Neural crest cell (in vitro differentiated cells): ENCODE measurements at regions not wholly inside any gene's neighbourhood (a gene's known extent, or its start where the extent isn't known, plus 50 kb on each side); places are given as distances from the start of the nearest gene placed in this dataset.
"Not testable (repeated sequence)": the region's sequence is repeated elsewhere in the genome, so short reads cannot be mapped to it uniquely, and the experiment has no call there.

ENCODE experiments used
- DNase-seq: peaks from one replicate; pipeline ENCODE4 v3.0.0; 2021; ENCODE audit warnings: low read depth, mixed read lengths, low spot score
- H3K27ac Mint-ChIP-seq: one replicate; pipeline ENCODE4 v1.8.0; 2021; ENCODE audit warnings: mild to moderate bottlenecking, mixed read lengths; ENCODE audit not compliant: unreplicated experiment
- H3K27me3 Mint-ChIP-seq: 2 replicates; pipeline ENCODE4 v1.8.0; 2021; ENCODE audit warnings: low read depth, mild to moderate bottlenecking, mixed read lengths
- H3K36me3 Mint-ChIP-seq: 2 replicates; pipeline ENCODE4 v1.8.0; 2021; ENCODE audit warnings: low read depth, mild to moderate bottlenecking, mixed read lengths
- H3K4me1 Mint-ChIP-seq: 2 replicates; pipeline ENCODE4 v1.8.0; 2021; ENCODE audit warnings: mixed read lengths
- H3K4me3 Mint-ChIP-seq: one replicate; pipeline ENCODE4 v1.8.0; 2021; ENCODE audit warnings: mild to moderate bottlenecking, mixed read lengths
- H3K9me3 Mint-ChIP-seq: 2 replicates; pipeline ENCODE4 v1.8.0; 2021; ENCODE audit warnings: mixed read lengths
- CTCF ChIP-seq: fragments of 200-600 bp; sonication (generic); conservative IDR thresholded peaks from 2 replicates; pipeline ENCODE4 v1.5.0; 2021; ENCODE audit warnings: antibody characterized with exemption, mild to moderate bottlenecking

DNA sequence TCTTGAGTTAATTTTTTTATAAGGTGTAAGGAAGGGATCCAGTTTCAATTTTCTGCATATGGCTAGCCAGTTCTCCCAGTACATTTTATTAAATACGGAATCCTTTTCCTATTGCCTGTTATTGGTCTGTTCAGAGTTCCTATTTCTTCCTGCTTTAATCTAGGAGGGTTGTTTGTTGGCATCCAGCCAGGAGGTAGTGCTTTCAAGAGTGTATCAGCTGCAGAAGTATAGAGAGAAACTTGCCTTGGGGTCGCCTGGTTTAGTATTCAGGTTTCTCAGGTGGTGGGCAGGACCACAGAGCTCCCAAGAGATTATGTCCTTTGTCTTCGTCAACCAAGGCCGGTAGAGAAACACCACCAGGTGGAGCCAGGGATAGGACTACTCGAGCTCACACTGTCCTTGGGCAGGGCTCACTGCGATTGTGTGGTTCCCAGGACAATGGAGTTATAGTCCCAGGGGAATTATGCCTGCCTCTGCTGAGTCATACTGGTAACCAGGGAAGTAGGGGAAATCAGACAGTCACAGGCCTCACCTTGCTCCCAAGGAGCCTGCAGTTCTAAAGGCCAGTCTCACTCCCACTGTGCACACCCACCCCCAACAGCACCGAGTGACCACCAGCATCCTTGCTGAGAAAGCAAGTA is 168.1 kb downstream of the VSIG4 start:
- no peaks in the 10 kb centered on the region for H3K27me3 Mint-ChIP-seq
- H3K9me3 Mint-ChIP-seq = no peaks in the 10 kb centered on the region
- no peaks in the 10 kb centered on the region for H3K4me1 Mint-ChIP-seq
- H3K4me3 Mint-ChIP-seq = no peak overlapping the region
- DNase-seq = no peak
- TF ChIP-seq CTCF = no peak
- H3K36me3 Mint-ChIP-seq = no peaks in the 10 kb centered on the region
- no peak overlapping the region for H3K27ac Mint-ChIP-seq

GRCh38 chrX:65870544-65870943 is 169.3 kb downstream of the VSIG4 start:
- not testable (repeated sequence) for H3K27me3 Mint-ChIP-seq, H3K4me1 Mint-ChIP-seq, H3K27ac Mint-ChIP-seq, DNase-seq, H3K9me3 Mint-ChIP-seq, H3K4me3 Mint-ChIP-seq, H3K36me3 Mint-ChIP-seq

GRCh38 chrX:65866773-65867172 is 173.1 kb downstream of the VSIG4 start:
- H3K27ac Mint-ChIP-seq = no peak overlapping the region
- no peak overlapping the region for H3K4me3 Mint-ChIP-seq
- no peak for TF ChIP-seq CTCF
- H3K36me3 Mint-ChIP-seq = no peaks in the 10 kb centered on the region
- H3K4me1 Mint-ChIP-seq = no peaks in the 10 kb centered on the region
- peaks cover 6% of the 10 kb centered on the region for H3K9me3 Mint-ChIP-seq
- DNase-seq = no peak
- H3K27me3 Mint-ChIP-seq = no peaks in the 10 kb centered on the region

GRCh38 chrX:65866146-65866545 is 173.7 kb downstream of the VSIG4 start:
- no peak for TF ChIP-seq CTCF
- H3K4me1 Mint-ChIP-seq = no peaks in the 10 kb centered on the region

DNA sequence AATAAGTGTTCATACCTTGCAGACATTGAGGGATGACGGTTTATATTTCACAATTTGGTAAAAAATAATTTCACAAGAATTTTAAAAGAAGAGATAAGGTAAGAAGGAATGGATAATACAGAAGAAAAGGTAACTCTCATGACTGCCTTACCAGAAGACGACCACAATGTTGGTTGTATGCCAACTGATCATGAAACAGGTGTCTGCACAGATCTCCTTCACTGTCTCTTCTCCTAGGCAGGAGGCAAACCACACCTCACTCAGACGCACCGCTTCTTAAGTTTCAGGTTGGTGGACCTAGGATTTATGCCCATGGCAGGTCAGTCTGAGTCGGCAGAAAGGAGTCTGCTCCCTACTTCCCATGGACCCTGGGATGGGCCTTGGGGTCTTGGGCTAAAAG is 177.2 kb downstream of the VSIG4 start:
- Mint-ChIP-seq H3K4me1 (no peaks in the 10 kb centered on the region), H3K9me3 (peaks cover 11% of the 10 kb centered on the region), H3K27ac (no peak overlapping the region), H3K27me3 (no peaks in the 10 kb centered on the region), H3K36me3 (no peaks in the 10 kb centered on the region), H3K4me3 (no peak overlapping the region)
- DNase-seq = no peak
- no peak for TF ChIP-seq CTCF

More at GRCh38 chrX:65866146-65866545, 173.7 kb downstream of the VSIG4 start:
- Mint-ChIP-seq H3K27ac (no peak overlapping the region), H3K36me3 (no peaks in the 10 kb centered on the region), H3K4me3 (no peak overlapping the region), H3K9me3 (peaks cover 8% of the 10 kb centered on the region), H3K27me3 (no peaks in the 10 kb centered on the region)
- no peak for DNase-seq

DNA sequence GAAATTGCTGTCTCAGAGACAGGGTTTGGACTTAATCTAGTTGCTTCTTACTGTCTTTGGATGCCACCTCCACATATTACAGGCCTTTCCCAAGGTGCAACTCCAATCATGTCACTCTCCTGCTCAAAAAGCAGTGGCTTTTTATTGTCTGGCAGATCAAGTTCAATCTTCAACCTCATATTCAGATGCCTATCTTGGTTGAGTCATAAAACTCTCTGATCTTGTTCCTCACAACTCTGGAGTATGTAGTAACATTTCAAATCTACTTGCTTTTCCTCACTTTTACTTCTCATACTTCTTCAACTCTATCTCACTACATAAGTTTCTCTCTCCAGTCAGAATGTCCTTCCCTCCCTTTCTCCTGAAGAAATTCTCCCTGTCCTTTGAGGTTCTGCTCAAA is 180.6 kb downstream of the VSIG4 start:
- no peak for DNase-seq
- TF ChIP-seq CTCF = no peak
- no peaks in the 10 kb centered on the region for H3K27me3 Mint-ChIP-seq
- no peaks in the 10 kb centered on the region for H3K36me3 Mint-ChIP-seq
- H3K9me3 Mint-ChIP-seq = peaks cover 19% of the 10 kb centered on the region
- H3K27ac Mint-ChIP-seq = no peak overlapping the region
- no peaks in the 10 kb centered on the region for H3K4me1 Mint-ChIP-seq
- H3K4me3 Mint-ChIP-seq = no peak overlapping the region

DNA sequence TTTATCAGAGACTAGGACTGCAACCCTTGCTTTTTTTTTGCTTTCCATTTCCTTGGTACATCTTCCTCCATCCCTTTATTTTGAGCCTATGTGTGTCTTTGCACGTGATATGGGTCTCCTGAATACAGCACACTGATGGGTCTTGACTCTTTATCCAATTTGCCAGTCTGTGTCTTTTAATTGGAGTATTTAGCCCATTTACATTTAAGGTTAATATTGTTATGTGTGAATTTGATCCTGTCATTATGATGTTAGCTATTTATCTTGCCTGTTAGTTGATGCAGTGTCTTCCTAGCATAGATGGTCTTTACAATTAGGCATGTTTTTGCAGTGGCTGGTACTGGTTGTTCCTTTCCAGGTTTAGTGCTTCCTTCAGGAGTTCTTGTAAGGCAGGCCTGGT is 185.4 kb downstream of the VSIG4 start:
- H3K27me3 Mint-ChIP-seq, H3K4me3 Mint-ChIP-seq: not testable (repeated sequence)

GRCh38 chrX:65851306-65851705 is 183.9 kb downstream of the MSN start:
- not testable (repeated sequence) for H3K4me1 Mint-ChIP-seq, H3K36me3 Mint-ChIP-seq, DNase-seq, H3K27ac Mint-ChIP-seq, H3K4me3 Mint-ChIP-seq, H3K27me3 Mint-ChIP-seq
- H3K9me3 Mint-ChIP-seq = peaks cover 17% of the 10 kb centered on the region

More for the DNA sequence above, 185.4 kb downstream of the VSIG4 start:
- H3K4me1 Mint-ChIP-seq, DNase-seq, H3K27ac Mint-ChIP-seq, H3K36me3 Mint-ChIP-seq: not testable (repeated sequence)
- H3K9me3 Mint-ChIP-seq = peaks cover 21% of the 10 kb centered on the region

- not testable (repeated sequence) for H3K27ac Mint-ChIP-seq, H3K4me3 Mint-ChIP-seq, H3K4me1 Mint-ChIP-seq, H3K27me3 Mint-ChIP-seq, H3K36me3 Mint-ChIP-seq, DNase-seq
- H3K9me3 Mint-ChIP-seq = peaks cover 17% of the 10 kb centered on the region
Measured at GRCh38 chrX:65850821-65851220, 183.4 kb downstream of the MSN start.
